B cell (primary cell): ENCODE measurements at regions not wholly inside any gene's neighbourhood (a gene's known extent, or its start where the extent isn't known, plus 50 kb on each side); places are given as distances from the start of the nearest gene placed in this dataset.

Experiments
- ATAC-seq: fragments of 200-7000 bp; cut with Tn5 transposase; one replicate; pipeline ENCODE4 v1.10.0; 2021; ENCODE audit warnings: low read depth, mild to moderate bottlenecking, moderate number of reproducible peaks, moderate library complexity
- CTCF ChIA-PET: fragments of 350-600 bp; sonication (Branson Sonifier 250); formaldehyde crosslinking; loops from one replicate; lab custom pipeline; 2021; ENCODE audit warnings: antibody characterized with exemption, inconsistent platforms; lab: Charles Lee
- POLR2A ChIA-PET: fragments of 350-600 bp; sonication (Branson Sonifier 250); formaldehyde crosslinking; loops from one replicate; lab custom pipeline; 2021; ENCODE audit warnings: antibody characterized with exemption; lab: Charles Lee
- DNase-seq: peaks from one replicate; pipeline ENCODE4 v3.0.0; 2013
- H2AFZ ChIP-seq: 2 replicates; pipeline ENCODE4 v1.6.1; 2012; ENCODE audit warnings: mild to moderate bottlenecking, low read depth, low read length; ENCODE audit not compliant: insufficient read depth, poor library complexity, severe bottlenecking
- H3K27ac ChIP-seq, 2 donors: 1 replicate in 1 of 2; 2 replicates in 1 of 2; pipeline ENCODE4 v1.5.1; 2012 to 2013; ENCODE audit warnings: low read length in 2 of 2, mild to moderate bottlenecking in 2 of 2, moderate library complexity in 1 of 2
- H3K27me3 ChIP-seq, 4 experiments: fragments of 200-600 bp in 1 of 4; sonication (generic) in 1 of 4; replicated peaks in 1 of 4; 1 replicate in 2 of 4; 2 replicates in 2 of 4; pipeline versions ENCODE4 v1.6.1 to v1.7.0; 2013 to 2016; ENCODE audit warnings: low read length in 3 of 4, mild to moderate bottlenecking in 2 of 4, mixed read lengths in 1 of 4, moderate library complexity in 1 of 4; ENCODE audit not compliant: insufficient read depth in 4 of 4, control insufficient read depth in 3 of 4; ENCODE audit errors: control extremely low read depth in 1 of 4
- H3K36me3 ChIP-seq, 2 experiments: replicated peaks in 1 of 2; 1 replicate in 1 of 2; 2 replicates in 1 of 2; pipeline versions ENCODE4 v1.6.1 to v1.7.1; 2013; ENCODE audit warnings: low read length in 1 of 2; ENCODE audit not compliant: insufficient read depth in 2 of 2, control insufficient read depth in 1 of 2; ENCODE audit errors: control extremely low read depth in 1 of 2, extremely low read depth in 1 of 2
- H3K4me1 ChIP-seq, 2 donors: fragments of 200-600 bp in 1 of 2; sonication (generic) in 1 of 2; 1 replicate in 1 of 2; 2 replicates in 1 of 2; pipeline versions ENCODE4 v1.5.1 to v1.6.1; 2013 to 2017; ENCODE audit warnings: low read length in 2 of 2; ENCODE audit not compliant: control insufficient read depth in 2 of 2, insufficient read depth in 2 of 2
- H3K4me2 ChIP-seq: replicated peaks from 2 replicates; pipeline ENCODE3; 2012; ENCODE audit warnings: mild to moderate bottlenecking, low read depth, low read length; ENCODE audit not compliant: poor library complexity, severe bottlenecking
- H3K4me3 ChIP-seq, 5 experiments: fragments of 200-600 bp in 1 of 5; sonication (generic) in 1 of 5; 1 replicate in 3 of 5; 2 replicates in 2 of 5; pipeline versions ENCODE4 v1.5.1 to v1.7.0; 2011 to 2016; ENCODE audit warnings: low read length in 4 of 5, mild to moderate bottlenecking in 4 of 5, low read depth in 2 of 5, control low read depth in 1 of 5, moderate library complexity in 1 of 5; ENCODE audit not compliant: insufficient read depth in 1 of 5; ENCODE audit errors: control extremely low read depth in 1 of 5, extremely low read depth in 1 of 5
- H3K79me2 ChIP-seq: fragments of 200-600 bp; sonication (generic); one replicate; pipeline ENCODE4 v1.6.0; 2016; ENCODE audit warnings: low read length; ENCODE audit not compliant: control insufficient read depth, insufficient read depth
- H3K9ac ChIP-seq: fragments of 200-600 bp; sonication (generic); 2 replicates; pipeline ENCODE4 v1.6.1; 2017; ENCODE audit warnings: mild to moderate bottlenecking, low read length, moderate library complexity
- H3K9me3 ChIP-seq, 3 donors: one replicate each; pipeline versions ENCODE4 v1.6.1 to v1.7.1; 2013; ENCODE audit warnings: low read length in 2 of 3; ENCODE audit not compliant: control insufficient read depth in 2 of 3, insufficient read depth in 1 of 3; ENCODE audit errors: control extremely low read depth in 1 of 3
- H4K20me1 ChIP-seq: 2 replicates; pipeline ENCODE4 v1.6.0; 2012; ENCODE audit warnings: mild to moderate bottlenecking, low read length; ENCODE audit not compliant: insufficient read depth, control insufficient read depth, poor library complexity, severe bottlenecking
- H3K27ac Mint-ChIP-seq: one replicate; pipeline ENCODE4 v1.8.0; 2021; ENCODE audit warnings: mixed read lengths
- H3K27me3 Mint-ChIP-seq: one replicate; pipeline ENCODE4 v1.8.0; 2021; ENCODE audit warnings: mixed read lengths
- H3K4me1 Mint-ChIP-seq: one replicate; pipeline ENCODE4 v1.8.0; 2021; ENCODE audit warnings: mixed read lengths
- H3K4me3 Mint-ChIP-seq: one replicate; pipeline ENCODE4 v1.8.0; 2021; ENCODE audit warnings: mixed read lengths
- H3K9me3 Mint-ChIP-seq: one replicate; pipeline ENCODE4 v1.8.0; 2022; ENCODE audit warnings: mixed read lengths; ENCODE audit not compliant: insufficient read depth
- EZH2 ChIP-seq: IDR thresholded peaks from 2 replicates; pipeline ENCODE4 v1.6.1; 2012; ENCODE audit warnings: borderline replicate concordance, low read depth, mild to moderate bottlenecking, moderate library complexity, low read length; ENCODE audit not compliant: insufficient read depth, poor library complexity, severe bottlenecking
- WGBS: methylation state at CpG from one replicate; pipeline ENCODE4 v1.1.5; 2013; ENCODE audit warnings: missing lambda C conversion rate; ENCODE audit not compliant: insufficient coverage; 5-methylcytosine and 5-hydroxymethylcytosine counted together
- intact Hi-C: fragments of 100-400 bp; cut with micrococcal nuclease; formaldehyde crosslinking; loops from one replicate; pipeline ENCODE4 v1.10.0; 2022
- TF ChIP-seq, protein P1 (sequence below): fragments of 200-600 bp; IDR thresholded peaks from one replicate; pipeline ENCODE4 v1.8.0; 2022; ENCODE audit warnings: antibody characterized with exemption, mild to moderate bottlenecking

- no peaks in the 10 kb centered on the region for H3K36me3 ChIP-seq
- Mint-ChIP-seq H3K27ac (no peak overlapping the region), H3K4me3 (no peak overlapping the region), H3K27me3 (peaks cover 8% of the 10 kb centered on the region), H3K9me3 (peaks cover 5% of the 10 kb centered on the region), H3K4me1 (no peaks in the 10 kb centered on the region)
- no peak overlapping the region for H3K27ac ChIP-seq
- no peak overlapping the region for H2AFZ ChIP-seq
- H3K79me2 ChIP-seq, result no peaks in the 10 kb centered on the region
- peaks cover 0 to 4% (median 0%) of the 10 kb centered on the region in 4 experiments for H3K27me3 ChIP-seq
- no peak overlapping the region for H3K4me2 ChIP-seq
- ATAC-seq (no peak), DNase-seq (no peak)
- POLR2A ChIA-PET, result no interaction called here
- no peak overlapping the region for H3K4me3 ChIP-seq
- WGBS, result no CpG with 5 or more reads among the region's 3 CpGs
- no peaks in the 10 kb centered on the region for H3K4me1 ChIP-seq
- H3K9ac ChIP-seq, result no peak overlapping the region
- H4K20me1 ChIP-seq, result no peaks in the 10 kb centered on the region
- intact Hi-C loops, result no loop called here
- peaks cover 2 to 13% (median 12%) of the 10 kb centered on the region in 3 donors for H3K9me3 ChIP-seq
- no peak for TF ChIP-seq EZH2
- TF ChIP-seq, protein P1, sequence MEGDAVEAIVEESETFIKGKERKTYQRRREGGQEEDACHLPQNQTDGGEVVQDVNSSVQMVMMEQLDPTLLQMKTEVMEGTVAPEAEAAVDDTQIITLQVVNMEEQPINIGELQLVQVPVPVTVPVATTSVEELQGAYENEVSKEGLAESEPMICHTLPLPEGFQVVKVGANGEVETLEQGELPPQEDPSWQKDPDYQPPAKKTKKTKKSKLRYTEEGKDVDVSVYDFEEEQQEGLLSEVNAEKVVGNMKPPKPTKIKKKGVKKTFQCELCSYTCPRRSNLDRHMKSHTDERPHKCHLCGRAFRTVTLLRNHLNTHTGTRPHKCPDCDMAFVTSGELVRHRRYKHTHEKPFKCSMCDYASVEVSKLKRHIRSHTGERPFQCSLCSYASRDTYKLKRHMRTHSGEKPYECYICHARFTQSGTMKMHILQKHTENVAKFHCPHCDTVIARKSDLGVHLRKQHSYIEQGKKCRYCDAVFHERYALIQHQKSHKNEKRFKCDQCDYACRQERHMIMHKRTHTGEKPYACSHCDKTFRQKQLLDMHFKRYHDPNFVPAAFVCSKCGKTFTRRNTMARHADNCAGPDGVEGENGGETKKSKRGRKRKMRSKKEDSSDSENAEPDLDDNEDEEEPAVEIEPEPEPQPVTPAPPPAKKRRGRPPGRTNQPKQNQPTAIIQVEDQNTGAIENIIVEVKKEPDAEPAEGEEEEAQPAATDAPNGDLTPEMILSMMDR, result no peak
- CTCF ChIA-PET, result no interaction called here
These were observed 100.4 kb upstream of the GPC1 start for GRCh38 chr2:240335061-240335460.

DNA sequence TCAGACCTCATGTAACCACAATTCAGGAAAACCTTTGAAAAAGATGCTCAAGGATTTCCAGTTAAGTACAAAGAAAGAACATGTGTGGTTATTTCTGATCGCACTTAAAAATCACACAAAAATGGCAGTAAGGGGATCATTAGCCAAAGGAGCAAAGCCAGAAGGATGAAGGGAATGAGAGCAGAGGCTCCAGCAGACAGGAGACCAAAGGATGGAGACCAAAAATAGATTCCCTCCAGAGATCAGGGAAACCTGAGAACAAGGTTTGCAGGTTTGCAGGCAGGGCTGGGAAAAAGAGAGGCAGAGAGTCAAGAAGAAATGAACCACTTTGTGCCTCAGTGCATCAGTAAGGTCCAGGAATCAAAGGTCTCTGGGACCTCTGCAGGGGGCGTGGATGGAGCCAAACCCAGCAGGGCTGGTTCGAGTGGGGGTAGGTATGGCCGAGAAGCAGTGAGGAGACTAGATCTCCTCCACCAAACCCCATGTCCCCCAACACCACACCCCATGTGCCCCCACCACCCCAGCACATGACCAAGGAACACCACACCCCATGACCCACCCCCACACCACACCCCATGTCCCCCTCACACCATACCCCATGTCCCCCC lies 98.5 kb upstream of the GPC1 start:
- POLR2A ChIA-PET, result no interaction called here
- H3K9me3 Mint-ChIP-seq, result peaks cover 2% of the 10 kb centered on the region

More for the DNA sequence above, 98.5 kb upstream of the GPC1 start:
- DNase-seq, result no peak
- no peak overlapping the region for H3K4me3 ChIP-seq
- no peaks in the 10 kb centered on the region for H3K36me3 ChIP-seq
- no peak overlapping the region for H3K9ac ChIP-seq
- H2AFZ ChIP-seq, result no peak overlapping the region
- no peak overlapping the region for H3K4me3 Mint-ChIP-seq
- no peak overlapping the region for H3K27ac ChIP-seq
- WGBS, result 100% methylated on average over 1 of the region's 4 CpGs
- H3K79me2 ChIP-seq, result no peaks in the 10 kb centered on the region
- ATAC-seq, result no peak
- peaks cover 8% of the 10 kb centered on the region for H3K27me3 Mint-ChIP-seq
- no peak overlapping the region for H3K27ac Mint-ChIP-seq
- H3K4me2 ChIP-seq, result no peak overlapping the region
- peaks cover 0 to 10% (median 2%) of the 10 kb centered on the region in 3 donors for H3K9me3 ChIP-seq
- no peaks in the 10 kb centered on the region for H3K4me1 ChIP-seq
- no peaks in the 10 kb centered on the region for H3K4me1 Mint-ChIP-seq
- TF ChIP-seq EZH2, result no peak
- TF ChIP-seq, protein P1, result no peak
- CTCF ChIA-PET, result no interaction called here
- H3K27me3 ChIP-seq, result peaks cover 0 to 4% (median 0%) of the 10 kb centered on the region in 4 experiments
- intact Hi-C loops, result no loop called here
- H4K20me1 ChIP-seq, result no peaks in the 10 kb centered on the region
